Right cardiac atrium (tissue), 5 donors: ENCODE measurements at regions not wholly inside any gene's neighbourhood (a gene's known extent, or its start where the extent isn't known, plus 50 kb on each side); places are given as distances from the start of the nearest gene placed in this dataset.
"Not testable (repeated sequence)": the region's sequence is repeated elsewhere in the genome, so short reads cannot be mapped to it uniquely, and the experiment has no call there.

Experiments
- ATAC-seq, 2 donors: fragments of 200-7000 bp; cut with Tn5 transposase; one replicate each; pipeline versions ENCODE4 v1.8.0 to v1.9.1; 2020; ENCODE audit warnings: moderate library complexity in 2 of 2, mild to moderate bottlenecking in 1 of 2
- DNase-seq, 3 donors: peaks; one replicate each; pipeline ENCODE4 v3.0.0-alpha.2; 2020
- H3K27ac ChIP-seq: one replicate; pipeline ENCODE4 v1.5.1; 2013; ENCODE audit warnings: mild to moderate bottlenecking, low read length, control low read depth, moderate library complexity
- H3K27me3 ChIP-seq: one replicate; pipeline ENCODE4 v1.6.1; 2013; ENCODE audit not compliant: control insufficient read depth, insufficient read depth
- H3K4me1 ChIP-seq: one replicate; pipeline ENCODE4 v1.6.1; 2013; ENCODE audit warnings: low read length; ENCODE audit not compliant: control insufficient read depth, insufficient read depth
- H3K4me3 ChIP-seq: one replicate; pipeline ENCODE4 v1.5.1; 2013; ENCODE audit warnings: low read length, control low read depth
- H3K9me3 ChIP-seq: one replicate; pipeline ENCODE4 v1.6.1; 2013; ENCODE audit warnings: low read length; ENCODE audit not compliant: control insufficient read depth
- WGBS: extraction: QIAGEN DNeasy Blood & Tissue Kit; methylation state at CpG from one replicate; pipeline ENCODE4 v1.1.7; 2013; 5-methylcytosine and 5-hydroxymethylcytosine counted together
- intact Hi-C, 4 donors: fragments of 100-400 bp; cut with DNase I; formaldehyde crosslinking; loops; one replicate each; pipeline versions ENCODE4 v1.11.0 to v1.14.0; 2022 to 2023
- donor health status: healthy with polysubstance abuse.
- donor health status: DM: no; HTN: yes; CAD: no.
- donor health status: DM: no; HTN: no; CAD: no.
- donor health status: DM: no; HTN: yes; CAD: no; lungs with severe emphysema.
- donor health status: DM: yes; HTN: yes; CAD: no.

- no peaks in the 10 kb centered on the region for H3K4me1 ChIP-seq
- no peaks in the 10 kb centered on the region for H3K27me3 ChIP-seq
- WGBS, result 43% methylated on average over 1 of the region's 1 CpG
- no peaks in the 10 kb centered on the region for H3K9me3 ChIP-seq
- DNase-seq, result no peak
- no peak overlapping the region for H3K27ac ChIP-seq
- no peak overlapping the region for H3K4me3 ChIP-seq
- no peak for ATAC-seq
- intact Hi-C loops, result no loop called here
Observed at GRCh38 chr7:91710881-91711280, 169.6 kb downstream of the MTERF1 start.

DNA sequence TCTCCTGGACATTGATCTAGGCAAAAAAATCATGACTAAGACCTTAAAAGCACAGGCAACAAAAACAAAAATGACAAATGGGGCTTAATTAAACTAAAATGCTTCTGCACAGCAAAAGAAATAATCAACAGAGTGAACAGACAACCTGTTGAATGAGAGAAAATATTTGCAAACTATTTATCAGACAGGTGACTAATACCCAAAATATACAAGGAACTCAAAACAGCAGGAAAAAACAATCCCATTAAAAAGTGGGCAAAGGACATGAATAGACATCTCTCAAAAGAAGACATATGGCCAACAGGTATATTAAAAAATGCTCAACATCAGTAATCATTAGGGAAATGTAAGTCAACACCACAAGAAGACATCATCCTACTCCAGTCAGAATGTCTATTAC lies 166.8 kb downstream of the MTERF1 start:
- H3K4me1 ChIP-seq, result no peaks in the 10 kb centered on the region
- H3K4me3 ChIP-seq, result no peak overlapping the region
- H3K27ac ChIP-seq, result no peak overlapping the region
- intact Hi-C loops, result no loop called here
- no peaks in the 10 kb centered on the region for H3K9me3 ChIP-seq
- ATAC-seq (no peak), DNase-seq (no peak)
- no peaks in the 10 kb centered on the region for H3K27me3 ChIP-seq

DNA sequence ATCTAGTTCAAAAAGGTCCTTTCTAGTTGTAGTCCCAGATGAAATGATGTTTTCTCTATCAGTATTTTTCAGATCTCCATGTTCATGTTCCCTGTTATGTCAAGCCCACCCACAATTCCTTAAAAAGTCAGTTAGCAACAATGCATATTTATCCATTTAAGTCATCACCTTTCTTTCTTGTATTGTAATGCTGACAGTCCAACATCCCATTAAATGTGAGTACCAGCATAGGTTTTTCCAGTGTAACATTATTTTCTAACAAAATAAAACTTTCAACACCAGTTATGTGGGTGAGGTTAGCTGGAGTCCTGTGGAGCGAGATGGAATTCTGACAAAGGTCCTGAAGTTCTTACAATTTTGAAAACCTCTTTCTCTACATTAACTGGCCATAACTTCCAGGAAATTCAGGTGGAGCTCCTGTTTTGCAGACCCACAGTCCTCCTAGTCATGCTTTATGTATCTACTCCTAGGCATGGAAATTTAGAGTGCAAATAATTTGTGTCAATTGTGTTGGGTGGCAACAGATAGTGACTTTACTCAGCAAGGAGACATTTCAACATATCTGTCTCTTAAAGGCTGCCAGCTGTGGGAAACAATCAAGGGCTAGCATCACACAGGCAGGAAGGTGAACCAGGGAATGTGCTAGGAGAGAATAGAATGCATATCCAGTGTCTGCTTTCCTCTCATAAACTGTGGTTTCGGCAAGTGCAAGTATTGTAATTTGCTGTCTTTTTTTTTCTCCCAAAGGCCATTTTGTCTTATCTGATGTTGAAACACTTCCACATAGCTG lies 162.6 kb downstream of the MTERF1 start:
- Histone ChIP-seq H3K27me3 (no peaks in the 10 kb centered on the region), H3K4me1 (no peaks in the 10 kb centered on the region), H3K4me3 (no peak overlapping the region), H3K9me3 (no peaks in the 10 kb centered on the region), H3K27ac (no peak overlapping the region)
- DNase-seq (no peak), ATAC-seq (no peak)
- intact Hi-C loops, result no loop called here
- 92% methylated on average over 2 of the region's 2 CpGs for WGBS

GRCh38 chr7:91719008-91719407 lies 161.5 kb downstream of the MTERF1 start:
- no peaks in the 10 kb centered on the region for H3K4me1 ChIP-seq
- no peaks in the 10 kb centered on the region for H3K27me3 ChIP-seq
- DNase-seq (no peak), ATAC-seq (no peak)
- H3K4me3 ChIP-seq, result no peak overlapping the region
- intact Hi-C loops, result no loop called here
- WGBS, result 74% methylated on average over 1 of the region's 1 CpG
- no peak overlapping the region for H3K27ac ChIP-seq
- H3K9me3 ChIP-seq, result no peaks in the 10 kb centered on the region

DNA sequence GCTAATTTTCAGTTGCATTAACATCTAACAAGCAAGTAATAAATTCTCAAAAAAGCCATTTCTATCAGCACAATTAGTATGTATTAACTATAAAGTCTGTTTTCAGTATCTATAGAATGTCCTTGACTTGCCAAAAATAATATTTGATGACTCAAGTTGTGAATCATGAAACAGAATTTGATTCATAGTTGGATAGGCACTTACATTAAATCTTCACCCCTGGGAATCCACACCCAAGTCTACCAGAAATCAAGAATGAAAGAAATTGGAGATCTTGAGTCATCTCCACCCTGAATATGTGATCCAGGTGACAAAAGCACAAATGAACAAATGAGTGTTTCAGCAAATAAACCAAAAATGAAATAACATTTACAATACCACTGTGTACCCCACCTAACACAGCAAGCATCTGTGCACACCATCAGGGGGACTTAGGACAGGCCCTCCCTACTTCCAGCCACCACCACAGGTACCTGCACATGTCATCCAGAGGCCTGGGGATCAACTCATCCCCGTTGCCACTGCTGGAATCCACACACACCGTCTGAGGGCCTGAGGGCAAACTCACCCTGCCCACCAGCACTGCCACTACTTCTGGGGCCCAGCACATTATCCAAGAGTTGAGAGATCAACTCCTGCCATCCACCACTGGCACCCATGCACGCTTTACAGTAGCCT lies 160.1 kb downstream of the MTERF1 start:
- no peak for ATAC-seq
- DNase-seq, result no peak
- H3K27me3 ChIP-seq, result no peaks in the 10 kb centered on the region
- H3K4me1 ChIP-seq, result no peaks in the 10 kb centered on the region
- WGBS, result 89% methylated on average over 3 of the region's 3 CpGs
- H3K4me3 ChIP-seq, result no peak overlapping the region
- H3K27ac ChIP-seq, result no peak overlapping the region
- intact Hi-C loops, result no loop called here
- H3K9me3 ChIP-seq, result no peaks in the 10 kb centered on the region

DNA sequence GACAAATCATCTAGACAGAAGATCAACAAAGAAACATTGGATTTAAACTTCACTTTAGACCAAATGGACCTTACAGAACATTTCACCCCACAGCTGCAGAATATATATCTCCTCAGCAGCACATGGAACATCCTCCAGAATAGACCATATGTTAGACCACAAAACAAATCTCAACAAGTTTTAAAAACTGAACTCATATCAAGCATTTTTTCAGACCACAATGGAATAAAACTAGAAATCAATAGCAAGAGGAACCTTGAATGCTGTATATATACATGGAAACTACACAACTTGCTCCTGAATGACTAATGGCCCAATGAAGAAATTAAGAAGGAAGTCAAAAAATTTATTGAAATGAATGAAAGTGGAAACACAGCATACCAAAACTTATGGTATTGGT lies 157.7 kb downstream of the MTERF1 start:
- ATAC-seq (no peak), DNase-seq (no peak)
- H3K9me3 ChIP-seq, result no peaks in the 10 kb centered on the region
- no peak overlapping the region for H3K4me3 ChIP-seq
- no peak overlapping the region for H3K27ac ChIP-seq
- intact Hi-C loops, result no loop called here
- no peaks in the 10 kb centered on the region for H3K4me1 ChIP-seq
- H3K27me3 ChIP-seq, result no peaks in the 10 kb centered on the region

DNA sequence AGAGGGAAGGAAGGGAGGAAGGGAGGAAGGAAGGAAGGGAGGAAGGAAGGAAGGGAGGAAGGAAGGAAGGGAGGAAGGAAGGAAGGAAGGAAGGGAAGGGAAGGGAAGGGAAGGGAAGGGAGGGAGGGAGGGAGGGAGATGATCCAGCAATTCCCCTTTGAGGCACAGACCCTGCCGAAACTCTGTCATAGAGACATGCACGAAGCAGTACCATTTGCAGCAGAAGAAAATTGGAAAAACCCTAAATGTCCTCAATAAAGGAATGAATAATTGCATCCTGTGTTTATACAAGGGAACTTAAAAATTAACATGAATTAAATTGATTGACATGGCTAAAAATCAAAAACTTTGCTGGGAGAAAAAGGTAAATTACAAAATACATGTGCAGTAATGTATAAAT lies 151.5 kb downstream of the MTERF1 start:
- H3K9me3 ChIP-seq, H3K4me1 ChIP-seq, H3K27me3 ChIP-seq, H3K27ac ChIP-seq, DNase-seq, intact Hi-C loops, ATAC-seq, H3K4me3 ChIP-seq: not testable (repeated sequence)
- 99% methylated on average over 2 of the region's 2 CpGs for WGBS

GRCh38 chr7:91731976-91732375 lies 148.5 kb downstream of the MTERF1 start:
- no peak overlapping the region for H3K4me3 ChIP-seq
- 31% methylated on average over 5 of the region's 5 CpGs for WGBS
- intact Hi-C loops, result no loop called here
- no peaks in the 10 kb centered on the region for H3K4me1 ChIP-seq
- H3K27me3 ChIP-seq, result no peaks in the 10 kb centered on the region
- DNase-seq (no peak), ATAC-seq (peak in 1 of 2 donors; percentile 50)
- no peaks in the 10 kb centered on the region for H3K9me3 ChIP-seq
- no peak overlapping the region for H3K27ac ChIP-seq

GRCh38 chr7:91749418-91749817 lies 131.1 kb downstream of the MTERF1 start:
- H3K9me3 ChIP-seq, result no peaks in the 10 kb centered on the region
- ATAC-seq (no peak), DNase-seq (no peak)
- H3K27ac ChIP-seq, result no peak overlapping the region
- intact Hi-C loops, result no loop called here
- H3K4me1 ChIP-seq, result no peaks in the 10 kb centered on the region
- WGBS, result 95% methylated on average over 3 of the region's 3 CpGs
- no peak overlapping the region for H3K4me3 ChIP-seq
- H3K27me3 ChIP-seq, result no peaks in the 10 kb centered on the region

DNA sequence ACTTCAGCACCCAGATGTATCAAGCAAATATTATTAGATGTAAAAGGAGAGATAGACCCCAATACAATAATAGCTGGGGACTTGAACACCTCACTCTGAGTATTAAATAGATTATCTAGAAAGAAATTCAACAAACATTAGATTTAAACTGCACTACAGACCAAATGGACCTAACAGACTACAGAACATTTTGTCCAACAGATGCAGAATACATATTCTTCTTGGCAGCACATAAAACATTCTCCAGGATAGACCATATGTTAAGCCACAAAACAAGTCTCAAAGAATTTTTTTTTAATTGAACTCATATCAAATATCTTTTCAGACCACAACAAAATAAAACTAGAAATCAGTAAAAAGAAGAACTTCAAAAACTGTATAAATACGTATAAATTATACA lies 130.4 kb downstream of the MTERF1 start:
- intact Hi-C loops, result no loop called here
- Histone ChIP-seq H3K27ac (no peak overlapping the region), H3K27me3 (no peaks in the 10 kb centered on the region), H3K4me3 (no peak overlapping the region), H3K4me1 (no peaks in the 10 kb centered on the region), H3K9me3 (no peaks in the 10 kb centered on the region)
- 97% methylated on average over 1 of the region's 1 CpG for WGBS
- DNase-seq (no peak), ATAC-seq (no peak)

DNA sequence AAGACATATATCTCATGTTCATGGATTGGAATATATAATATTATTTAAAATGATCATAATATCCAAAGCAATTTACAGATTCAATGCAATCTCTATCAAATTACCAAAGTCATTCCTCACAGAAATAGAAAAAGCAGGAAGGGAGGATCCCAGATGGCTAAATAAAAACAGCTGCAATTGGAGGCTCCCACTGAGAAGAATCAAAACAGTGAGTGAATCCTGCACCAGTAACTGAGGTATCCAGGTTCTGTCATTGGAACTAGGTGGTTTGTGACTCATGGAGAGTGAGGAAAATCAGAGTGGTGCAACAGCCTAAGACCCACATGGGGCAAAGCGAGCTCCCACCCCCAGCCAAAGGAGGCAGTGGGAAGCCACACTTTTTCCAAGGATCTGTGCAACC lies 128.4 kb downstream of the MTERF1 start:
- DNase-seq (no peak), ATAC-seq (no peak)
- Histone ChIP-seq H3K27me3 (no peaks in the 10 kb centered on the region), H3K9me3 (no peaks in the 10 kb centered on the region), H3K27ac (no peak overlapping the region), H3K4me3 (no peak overlapping the region), H3K4me1 (no peaks in the 10 kb centered on the region)
- intact Hi-C loops, result no loop called here
- WGBS, result 88% methylated on average over 1 of the region's 1 CpG
